Dendritic cell treated with granulocyte-macrophage colony-stimulating factor and Interleukin-4, amounts not matched to agents 40 ng/mL and 50 ng/mL, for 4 days (primary cell): ENCODE measurements at regions not wholly inside any gene's neighbourhood (a gene's known extent, or its start where the extent isn't known, plus 50 kb on each side); places are given as distances from the start of the nearest gene placed in this dataset.
"Not testable (repeated sequence)": the region's sequence is repeated elsewhere in the genome, so short reads cannot be mapped to it uniquely, and the experiment has no call there.

Experiments used
- H3K27ac Mint-ChIP-seq: one replicate; pipeline ENCODE4 v1.8.0; 2022; ENCODE audit warnings: mild to moderate bottlenecking, mixed read lengths
- H3K27me3 Mint-ChIP-seq: one replicate; pipeline ENCODE4 v1.8.0; 2022; ENCODE audit warnings: mild to moderate bottlenecking, mixed read lengths
- H3K36me3 Mint-ChIP-seq: one replicate; pipeline ENCODE4 v1.8.0; 2022; ENCODE audit warnings: low read depth, mixed read lengths
- H3K4me1 Mint-ChIP-seq: one replicate; pipeline ENCODE4 v1.8.0; 2022; ENCODE audit warnings: low read depth, mixed read lengths
- H3K4me3 Mint-ChIP-seq: one replicate; pipeline ENCODE4 v1.8.0; 2022; ENCODE audit warnings: mild to moderate bottlenecking, moderate library complexity, mixed read lengths
- H3K9me3 Mint-ChIP-seq: one replicate; pipeline ENCODE4 v1.8.0; 2022; ENCODE audit warnings: mixed read lengths
- intact Hi-C: fragments of 100-400 bp; cut with micrococcal nuclease; formaldehyde crosslinking; loops from one replicate; pipeline ENCODE4 v1.15.0; 2022

- H3K27ac Mint-ChIP-seq, H3K27me3 Mint-ChIP-seq, intact Hi-C loops, H3K36me3 Mint-ChIP-seq, H3K4me3 Mint-ChIP-seq, H3K4me1 Mint-ChIP-seq: not testable (repeated sequence)
- peaks cover 61% of the 10 kb centered on the region for H3K9me3 Mint-ChIP-seq
Measured at GRCh38 chr16:31581065-31581464, 53.4 kb downstream of the AHSP start.

- H3K4me1 Mint-ChIP-seq = not testable (repeated sequence)
Measured at GRCh38 chr16:31601737-31602384, 74.2 kb downstream of the AHSP start.

GRCh38 chr16:31618130-31618529, 90.4 kb downstream of the AHSP start:
- H3K4me3 Mint-ChIP-seq = no peak overlapping the region
- no peaks in the 10 kb centered on the region for H3K27me3 Mint-ChIP-seq
- H3K36me3 Mint-ChIP-seq = no peaks in the 10 kb centered on the region
- no peak overlapping the region for H3K27ac Mint-ChIP-seq
- H3K4me1 Mint-ChIP-seq = no peaks in the 10 kb centered on the region
- intact Hi-C loops = no loop called here
- peaks cover 66% of the 10 kb centered on the region for H3K9me3 Mint-ChIP-seq

More at GRCh38 chr16:31601737-31602384, 74.2 kb downstream of the AHSP start:
- H3K9me3 Mint-ChIP-seq = peaks cover 73% of the 10 kb centered on the region
- H3K36me3 Mint-ChIP-seq, H3K4me3 Mint-ChIP-seq, intact Hi-C loops, H3K27me3 Mint-ChIP-seq, H3K27ac Mint-ChIP-seq: not testable (repeated sequence)

- Mint-ChIP-seq H3K27me3 (peaks cover 1% of the 10 kb centered on the region), H3K36me3 (no peaks in the 10 kb centered on the region), H3K9me3 (peaks cover 42% of the 10 kb centered on the region), H3K4me1 (no peaks in the 10 kb centered on the region), H3K27ac (no peak overlapping the region), H3K4me3 (no peak overlapping the region)
- intact Hi-C loops = no loop called here
Measured at GRCh38 chr16:31636433-31636832, 108.7 kb downstream of the AHSP start.

- peaks cover 41% of the 10 kb centered on the region for H3K9me3 Mint-ChIP-seq
- H3K27ac Mint-ChIP-seq = no peak overlapping the region
- H3K36me3 Mint-ChIP-seq = no peaks in the 10 kb centered on the region
- H3K4me1 Mint-ChIP-seq = no peaks in the 10 kb centered on the region
- H3K4me3 Mint-ChIP-seq = no peak overlapping the region
- peaks cover 1% of the 10 kb centered on the region for H3K27me3 Mint-ChIP-seq
- intact Hi-C loops = no loop called here
Measured at GRCh38 chr16:31641279-31641678, 113.6 kb downstream of the AHSP start.

GRCh38 chr16:31655674-31656073, 128.0 kb downstream of the AHSP start:
- peaks cover 24% of the 10 kb centered on the region for H3K9me3 Mint-ChIP-seq
- H3K4me1 Mint-ChIP-seq, H3K27me3 Mint-ChIP-seq, H3K36me3 Mint-ChIP-seq, H3K4me3 Mint-ChIP-seq, H3K27ac Mint-ChIP-seq, intact Hi-C loops: not testable (repeated sequence)

GRCh38 chr16:31664683-31665482, 137.2 kb downstream of the AHSP start:
- no peaks in the 10 kb centered on the region for H3K36me3 Mint-ChIP-seq
- no peak overlapping the region for H3K27ac Mint-ChIP-seq
- H3K4me1 Mint-ChIP-seq = no peaks in the 10 kb centered on the region
- H3K27me3 Mint-ChIP-seq = no peaks in the 10 kb centered on the region
- H3K4me3 Mint-ChIP-seq = no peak overlapping the region
- peaks cover 57% of the 10 kb centered on the region for H3K9me3 Mint-ChIP-seq
- intact Hi-C loops = no loop called here

GRCh38 chr16:31674686-31675085, 147.0 kb downstream of the AHSP start:
- intact Hi-C loops = no loop called here
- H3K36me3 Mint-ChIP-seq = no peaks in the 10 kb centered on the region
- peaks cover 3% of the 10 kb centered on the region for H3K27me3 Mint-ChIP-seq
- no peak overlapping the region for H3K27ac Mint-ChIP-seq
- no peaks in the 10 kb centered on the region for H3K4me1 Mint-ChIP-seq
- H3K9me3 Mint-ChIP-seq = peaks cover 59% of the 10 kb centered on the region
- no peak overlapping the region for H3K4me3 Mint-ChIP-seq

- H3K9me3 Mint-ChIP-seq = peaks cover 54% of the 10 kb centered on the region
- no peak overlapping the region for H3K4me3 Mint-ChIP-seq
- intact Hi-C loops = no loop called here
- no peak overlapping the region for H3K27ac Mint-ChIP-seq
- no peaks in the 10 kb centered on the region for H3K4me1 Mint-ChIP-seq
- peaks cover 3% of the 10 kb centered on the region for H3K27me3 Mint-ChIP-seq
- no peaks in the 10 kb centered on the region for H3K36me3 Mint-ChIP-seq
Measured at GRCh38 chr16:31676731-31677130, 149.0 kb downstream of the AHSP start.

GRCh38 chr16:31678649-31679325, 151.1 kb downstream of the AHSP start:
- H3K4me1 Mint-ChIP-seq = no peaks in the 10 kb centered on the region
- no peaks in the 10 kb centered on the region for H3K36me3 Mint-ChIP-seq
- no peak overlapping the region for H3K4me3 Mint-ChIP-seq
- no peak overlapping the region for H3K27ac Mint-ChIP-seq
- peaks cover 3% of the 10 kb centered on the region for H3K27me3 Mint-ChIP-seq
- peaks cover 41% of the 10 kb centered on the region for H3K9me3 Mint-ChIP-seq
- intact Hi-C loops = no loop called here

GRCh38 chr16:31689331-31689730, 161.6 kb downstream of the AHSP start:
- H3K4me3 Mint-ChIP-seq, H3K27me3 Mint-ChIP-seq, H3K36me3 Mint-ChIP-seq, H3K27ac Mint-ChIP-seq, H3K4me1 Mint-ChIP-seq, intact Hi-C loops: not testable (repeated sequence)
- peaks cover 70% of the 10 kb centered on the region for H3K9me3 Mint-ChIP-seq

- H3K27me3 Mint-ChIP-seq, H3K4me3 Mint-ChIP-seq, intact Hi-C loops, H3K4me1 Mint-ChIP-seq, H3K36me3 Mint-ChIP-seq, H3K27ac Mint-ChIP-seq: not testable (repeated sequence)
- H3K9me3 Mint-ChIP-seq = peaks cover 43% of the 10 kb centered on the region
Measured at GRCh38 chr16:31692338-31692737, 164.6 kb downstream of the AHSP start.

- Mint-ChIP-seq H3K4me1 (peaks cover 5% of the 10 kb centered on the region), H3K9me3 (peaks cover 29% of the 10 kb centered on the region), H3K4me3 (no peak overlapping the region), H3K27ac (no peak overlapping the region), H3K27me3 (peaks cover 15% of the 10 kb centered on the region), H3K36me3 (no peaks in the 10 kb centered on the region)
- intact Hi-C loops = loop anchor here (1.0 kb wide), 1 partner anchor 19 kb away; no protein-coding TSS in a partner anchor
Measured at GRCh38 chr16:31693733-31694132, 166.0 kb downstream of the AHSP start.

- peaks cover 22% of the 10 kb centered on the region for H3K9me3 Mint-ChIP-seq
- intact Hi-C loops = no loop called here
- peaks cover 5% of the 10 kb centered on the region for H3K4me1 Mint-ChIP-seq
- H3K27ac Mint-ChIP-seq = no peak overlapping the region
- H3K4me3 Mint-ChIP-seq = no peak overlapping the region
- H3K27me3 Mint-ChIP-seq = peaks cover 21% of the 10 kb centered on the region
- H3K36me3 Mint-ChIP-seq = no peaks in the 10 kb centered on the region
Measured at GRCh38 chr16:31694461-31694860, 166.8 kb downstream of the AHSP start.
